Lower lobe of right lung (tissue), 2 donors: ENCODE measurements at regions not wholly inside any gene's neighbourhood (a gene's known extent, or its start where the extent isn't known, plus 50 kb on each side); places are given as distances from the start of the nearest gene placed in this dataset.

ENCODE experiments used
- ATAC-seq, 2 donors: fragments of 200-7000 bp; cut with Tn5 transposase; one replicate each; pipeline ENCODE4 v1.9.1; 2020 to 2022; ENCODE audit warnings: mild to moderate bottlenecking in 2 of 2, moderate library complexity in 2 of 2
- DNase-seq: peaks from one replicate; pipeline ENCODE4 v3.0.0-alpha.2; 2020
- H3K27ac ChIP-seq: fragments of 200-600 bp; one replicate; pipeline ENCODE4 v1.8.0; 2022
- H3K27me3 ChIP-seq: fragments of 200-600 bp; one replicate; pipeline ENCODE4 v1.8.0; 2022; ENCODE audit warnings: low read depth
- H3K36me3 ChIP-seq: fragments of 200-600 bp; one replicate; pipeline ENCODE4 v1.8.0; 2022; ENCODE audit warnings: mild to moderate bottlenecking
- H3K4me1 ChIP-seq: fragments of 200-600 bp; one replicate; pipeline ENCODE4 v1.8.0; 2022
- H3K4me3 ChIP-seq: fragments of 200-600 bp; one replicate; pipeline ENCODE4 v1.8.0; 2022; ENCODE audit warnings: mild to moderate bottlenecking
- H3K9me3 ChIP-seq: fragments of 200-600 bp; one replicate; pipeline ENCODE4 v1.8.0; 2022
- intact Hi-C: fragments of 100-400 bp; cut with DNase I; formaldehyde crosslinking; loops from one replicate; pipeline ENCODE4 v1.11.0; 2022
- TF ChIP-seq, protein P1 (sequence below): fragments of 200-600 bp; IDR thresholded peaks from one replicate; pipeline ENCODE4 v1.8.0; 2022; ENCODE audit warnings: antibody characterized with exemption, mild to moderate bottlenecking
- donor health status: DM: no; HTN: yes; CAD: no; lungs with severe emphysema.

DNA sequence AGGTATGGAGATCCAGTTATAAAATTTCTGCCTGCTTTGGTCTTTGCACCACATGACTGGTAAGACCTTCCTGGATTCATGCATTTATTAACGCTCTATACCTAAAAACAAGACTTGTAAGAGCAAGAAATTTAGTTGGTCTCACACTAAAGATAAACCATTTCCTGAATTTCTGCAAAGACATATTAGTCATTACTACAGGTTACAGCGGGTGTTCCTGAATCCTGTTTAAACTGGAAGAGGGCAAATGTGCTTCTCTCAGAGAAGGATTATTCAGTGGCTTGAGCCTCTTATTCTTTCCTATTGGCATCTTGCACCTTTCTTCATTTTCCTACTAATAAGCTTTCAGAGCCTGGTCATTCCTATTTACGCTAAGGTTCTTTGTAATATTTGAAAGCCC is 397.6 kb upstream of the TENM3 start:
- DNase-seq (no peak), ATAC-seq (no peak)
- H3K4me3 ChIP-seq = no peak overlapping the region
- H3K27me3 ChIP-seq = no peaks in the 10 kb centered on the region
- no peaks in the 10 kb centered on the region for H3K36me3 ChIP-seq
- TF ChIP-seq, protein P1, sequence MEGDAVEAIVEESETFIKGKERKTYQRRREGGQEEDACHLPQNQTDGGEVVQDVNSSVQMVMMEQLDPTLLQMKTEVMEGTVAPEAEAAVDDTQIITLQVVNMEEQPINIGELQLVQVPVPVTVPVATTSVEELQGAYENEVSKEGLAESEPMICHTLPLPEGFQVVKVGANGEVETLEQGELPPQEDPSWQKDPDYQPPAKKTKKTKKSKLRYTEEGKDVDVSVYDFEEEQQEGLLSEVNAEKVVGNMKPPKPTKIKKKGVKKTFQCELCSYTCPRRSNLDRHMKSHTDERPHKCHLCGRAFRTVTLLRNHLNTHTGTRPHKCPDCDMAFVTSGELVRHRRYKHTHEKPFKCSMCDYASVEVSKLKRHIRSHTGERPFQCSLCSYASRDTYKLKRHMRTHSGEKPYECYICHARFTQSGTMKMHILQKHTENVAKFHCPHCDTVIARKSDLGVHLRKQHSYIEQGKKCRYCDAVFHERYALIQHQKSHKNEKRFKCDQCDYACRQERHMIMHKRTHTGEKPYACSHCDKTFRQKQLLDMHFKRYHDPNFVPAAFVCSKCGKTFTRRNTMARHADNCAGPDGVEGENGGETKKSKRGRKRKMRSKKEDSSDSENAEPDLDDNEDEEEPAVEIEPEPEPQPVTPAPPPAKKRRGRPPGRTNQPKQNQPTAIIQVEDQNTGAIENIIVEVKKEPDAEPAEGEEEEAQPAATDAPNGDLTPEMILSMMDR = no peak
- intact Hi-C loops = no loop called here
- H3K27ac ChIP-seq = no peak overlapping the region
- no peaks in the 10 kb centered on the region for H3K4me1 ChIP-seq
- H3K9me3 ChIP-seq = no peaks in the 10 kb centered on the region

DNA sequence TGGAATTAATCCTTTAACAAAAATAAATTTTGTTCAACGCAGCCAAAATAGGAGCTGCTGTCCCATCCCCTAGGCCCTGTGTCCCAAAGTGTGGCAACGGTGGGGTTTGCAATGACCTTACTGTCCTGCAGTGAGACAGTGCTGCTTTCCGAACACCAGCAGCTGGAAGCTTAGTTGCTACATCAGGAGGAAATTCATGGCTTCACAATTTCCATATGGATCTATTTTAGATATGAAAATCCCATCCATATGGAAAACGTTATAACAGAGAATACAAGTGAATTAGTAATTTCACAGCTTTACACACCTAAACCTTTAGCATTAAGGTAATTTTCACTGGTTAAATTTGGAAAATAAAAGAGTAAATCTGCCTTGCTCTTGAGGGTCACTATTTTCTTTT is 396.3 kb upstream of the TENM3 start:
- H3K4me3 ChIP-seq = no peak overlapping the region
- intact Hi-C loops = no loop called here

DNA sequence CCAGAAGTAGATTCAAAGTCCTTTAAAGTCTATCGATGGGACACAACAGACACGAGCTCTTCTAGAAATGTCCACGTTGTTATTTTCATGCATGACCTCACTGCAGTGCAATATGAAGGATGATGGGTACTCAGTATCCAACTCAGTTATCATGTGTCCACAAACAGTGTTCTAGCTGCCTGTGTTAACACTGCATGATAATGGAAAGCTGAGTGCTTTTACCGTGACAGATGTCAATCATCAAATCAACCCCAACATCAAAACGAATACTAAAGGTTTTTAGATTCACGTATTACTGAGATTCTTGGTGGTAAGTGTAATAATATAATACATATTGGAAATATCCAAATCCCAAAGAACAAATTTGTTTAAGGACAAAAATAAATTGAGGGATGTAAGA is 394.8 kb upstream of the TENM3 start:
- Histone ChIP-seq H3K36me3 (no peaks in the 10 kb centered on the region), H3K27me3 (no peaks in the 10 kb centered on the region), H3K4me1 (no peaks in the 10 kb centered on the region), H3K27ac (no peak overlapping the region), H3K9me3 (no peaks in the 10 kb centered on the region), H3K4me3 (no peak overlapping the region)
- intact Hi-C loops = no loop called here
- TF ChIP-seq, protein P1 = no peak
- no peak for DNase-seq
- no peak for ATAC-seq

More for the DNA sequence above, 396.3 kb upstream of the TENM3 start:
- no peak for ATAC-seq
- Histone ChIP-seq H3K36me3 (no peaks in the 10 kb centered on the region), H3K27ac (no peak overlapping the region), H3K9me3 (no peaks in the 10 kb centered on the region), H3K27me3 (no peaks in the 10 kb centered on the region), H3K4me1 (no peaks in the 10 kb centered on the region)
- DNase-seq = no peak
- TF ChIP-seq, protein P1 = no peak

GRCh38 chr4:181849472-181849871 is 393.7 kb upstream of the TENM3 start:
- DNase-seq = no peak
- Histone ChIP-seq H3K4me3 (no peak overlapping the region), H3K9me3 (no peaks in the 10 kb centered on the region), H3K36me3 (no peaks in the 10 kb centered on the region), H3K27ac (no peak overlapping the region), H3K27me3 (no peaks in the 10 kb centered on the region), H3K4me1 (no peaks in the 10 kb centered on the region)
- no peak for ATAC-seq
- TF ChIP-seq, protein P1 = no peak
- intact Hi-C loops = no loop called here

DNA sequence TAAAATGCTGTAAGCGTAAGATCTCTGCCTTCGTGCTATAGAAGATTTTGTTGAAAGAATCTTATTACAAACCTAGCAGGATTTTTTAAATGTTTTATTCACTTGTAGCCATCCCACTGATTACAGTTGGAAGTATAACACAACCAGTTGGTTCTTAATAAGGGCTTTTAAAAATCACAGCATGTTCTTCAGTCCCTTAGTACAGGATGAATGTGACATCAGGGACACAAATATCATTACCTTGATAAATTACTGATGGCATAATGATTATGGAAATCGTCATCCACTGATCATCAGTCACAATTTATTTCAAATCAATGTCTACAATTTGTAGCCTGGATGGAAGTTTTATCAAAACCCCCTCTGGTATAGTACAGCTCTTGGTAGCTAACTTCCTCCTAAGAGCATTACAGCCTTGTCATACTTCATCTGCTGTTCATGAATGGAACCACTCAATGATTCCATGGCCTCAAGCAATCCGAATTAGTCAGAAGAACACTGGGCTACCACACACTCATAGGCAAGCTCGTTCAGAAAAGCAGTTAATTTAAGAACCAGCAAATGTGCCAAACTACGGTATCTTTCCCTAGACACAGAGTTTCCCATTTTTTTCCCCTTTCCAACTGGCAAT is 389.2 kb upstream of the TENM3 start:
- H3K4me1 ChIP-seq = no peaks in the 10 kb centered on the region
- TF ChIP-seq, protein P1 = no peak
- H3K9me3 ChIP-seq = no peaks in the 10 kb centered on the region
- no peak overlapping the region for H3K27ac ChIP-seq
- ATAC-seq = no peak
- no peak for DNase-seq
- no peaks in the 10 kb centered on the region for H3K27me3 ChIP-seq
- H3K36me3 ChIP-seq = no peaks in the 10 kb centered on the region
- no peak overlapping the region for H3K4me3 ChIP-seq
- intact Hi-C loops = no loop called here
